Upper lobe of right lung (tissue), 1 donor: ENCODE measurements at regions not wholly inside any gene's neighbourhood (a gene's known extent, or its start where the extent isn't known, plus 50 kb on each side); places are given as distances from the start of the nearest gene placed in this dataset.

ENCODE experiments used
- ATAC-seq: fragments of 200-7000 bp; cut with Tn5 transposase; one replicate; pipeline ENCODE4 v1.9.1; 2020; ENCODE audit warnings: mild to moderate bottlenecking, moderate library complexity
- DNase-seq: peaks from one replicate; pipeline ENCODE4 v3.0.0-alpha.2; 2020
- H3K27ac ChIP-seq: fragments of 200-600 bp; one replicate; pipeline ENCODE4 v1.8.0; 2022
- H3K27me3 ChIP-seq: fragments of 200-600 bp; one replicate; pipeline ENCODE4 v1.8.0; 2022; ENCODE audit warnings: mild to moderate bottlenecking
- H3K36me3 ChIP-seq: fragments of 200-600 bp; one replicate; pipeline ENCODE4 v1.8.0; 2022
- H3K4me1 ChIP-seq: fragments of 200-600 bp; one replicate; pipeline ENCODE4 v1.8.0; 2022
- H3K4me3 ChIP-seq: fragments of 200-600 bp; one replicate; pipeline ENCODE4 v1.8.0; 2022; ENCODE audit warnings: mild to moderate bottlenecking
- H3K9me3 ChIP-seq: fragments of 200-600 bp; one replicate; pipeline ENCODE4 v1.8.0; 2022
- intact Hi-C: fragments of 100-400 bp; cut with DNase I; formaldehyde crosslinking; loops from one replicate; pipeline ENCODE4 v1.11.0; 2022
- TF ChIP-seq, protein P1 (sequence below): fragments of 200-600 bp; IDR thresholded peaks from one replicate; pipeline ENCODE4 v1.8.0; 2022; ENCODE audit warnings: antibody characterized with exemption
- donor health status: DM: no; HTN: yes; CAD: no; lungs with severe emphysema.

- DNase-seq (no peak), ATAC-seq (peak; percentile 24)
- H3K36me3 ChIP-seq: no peaks in the 10 kb centered on the region
- H3K4me1 ChIP-seq: no peaks in the 10 kb centered on the region
- intact Hi-C loops: no loop called here
- H3K4me3 ChIP-seq: peak overlapping the region; percentile 5
- H3K27ac ChIP-seq: no peak overlapping the region
- H3K27me3 ChIP-seq: no peaks in the 10 kb centered on the region
- no peaks in the 10 kb centered on the region for H3K9me3 ChIP-seq
- TF ChIP-seq, protein P1, sequence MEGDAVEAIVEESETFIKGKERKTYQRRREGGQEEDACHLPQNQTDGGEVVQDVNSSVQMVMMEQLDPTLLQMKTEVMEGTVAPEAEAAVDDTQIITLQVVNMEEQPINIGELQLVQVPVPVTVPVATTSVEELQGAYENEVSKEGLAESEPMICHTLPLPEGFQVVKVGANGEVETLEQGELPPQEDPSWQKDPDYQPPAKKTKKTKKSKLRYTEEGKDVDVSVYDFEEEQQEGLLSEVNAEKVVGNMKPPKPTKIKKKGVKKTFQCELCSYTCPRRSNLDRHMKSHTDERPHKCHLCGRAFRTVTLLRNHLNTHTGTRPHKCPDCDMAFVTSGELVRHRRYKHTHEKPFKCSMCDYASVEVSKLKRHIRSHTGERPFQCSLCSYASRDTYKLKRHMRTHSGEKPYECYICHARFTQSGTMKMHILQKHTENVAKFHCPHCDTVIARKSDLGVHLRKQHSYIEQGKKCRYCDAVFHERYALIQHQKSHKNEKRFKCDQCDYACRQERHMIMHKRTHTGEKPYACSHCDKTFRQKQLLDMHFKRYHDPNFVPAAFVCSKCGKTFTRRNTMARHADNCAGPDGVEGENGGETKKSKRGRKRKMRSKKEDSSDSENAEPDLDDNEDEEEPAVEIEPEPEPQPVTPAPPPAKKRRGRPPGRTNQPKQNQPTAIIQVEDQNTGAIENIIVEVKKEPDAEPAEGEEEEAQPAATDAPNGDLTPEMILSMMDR: no peak
Observed at GRCh38 chr18:57930476-57930875, 113.5 kb upstream of the NEDD4L start.

DNA sequence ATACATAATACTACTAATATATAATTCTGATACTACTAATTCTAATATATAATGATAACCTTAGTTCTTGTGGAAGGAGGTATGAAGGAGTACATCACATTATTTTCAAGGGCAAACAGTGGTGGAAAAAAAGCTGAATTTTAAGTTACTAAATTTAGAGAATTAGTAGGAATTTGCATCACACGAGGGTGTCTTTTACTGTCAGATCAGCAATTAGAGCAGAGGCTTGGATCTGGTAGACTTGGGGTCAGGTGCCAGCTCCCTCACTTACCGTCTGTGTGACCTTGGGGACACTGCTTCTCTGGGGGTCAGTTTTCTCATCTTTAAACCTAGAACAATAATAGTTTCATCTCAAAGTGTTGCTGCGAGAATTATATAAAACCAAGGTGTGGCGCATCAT is 114.1 kb upstream of the NEDD4L start:
- intact Hi-C loops: no loop called here
- Histone ChIP-seq H3K4me3 (no peak overlapping the region), H3K4me1 (no peaks in the 10 kb centered on the region), H3K27ac (no peak overlapping the region), H3K36me3 (no peaks in the 10 kb centered on the region), H3K27me3 (no peaks in the 10 kb centered on the region), H3K9me3 (no peaks in the 10 kb centered on the region)
- ATAC-seq: no peak
- TF ChIP-seq, protein P1: no peak
- no peak for DNase-seq

DNA sequence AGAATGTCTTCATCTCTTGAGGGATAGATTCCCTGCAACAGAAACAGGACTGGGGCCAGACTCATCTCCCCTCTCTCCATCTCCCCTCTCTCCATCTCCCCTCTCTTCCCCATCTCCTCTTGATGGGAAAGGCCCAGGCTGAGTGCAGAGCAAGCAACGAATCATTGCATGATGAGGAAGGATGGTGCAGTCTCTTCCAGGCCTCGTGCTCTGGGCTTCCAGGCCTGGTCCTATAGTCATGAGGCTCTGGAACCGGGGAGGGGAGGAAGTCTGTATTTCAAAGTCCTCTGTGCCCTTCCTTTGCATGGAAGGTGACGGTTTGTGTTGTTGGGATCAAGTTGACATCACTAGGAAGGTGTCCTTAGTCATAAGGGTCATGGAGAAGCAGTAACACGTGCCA is 115.6 kb upstream of the NEDD4L start:
- no peaks in the 10 kb centered on the region for H3K9me3 ChIP-seq
- H3K27me3 ChIP-seq: no peaks in the 10 kb centered on the region
- intact Hi-C loops: no loop called here
- ATAC-seq (no peak), DNase-seq (no peak)
- no peaks in the 10 kb centered on the region for H3K36me3 ChIP-seq
- no peak overlapping the region for H3K27ac ChIP-seq
- no peaks in the 10 kb centered on the region for H3K4me1 ChIP-seq
- H3K4me3 ChIP-seq: no peak overlapping the region
- TF ChIP-seq, protein P1: no peak

GRCh38 chr18:57927511-57927910 is 116.5 kb upstream of the NEDD4L start:
- Histone ChIP-seq H3K27ac (no peak overlapping the region), H3K36me3 (no peaks in the 10 kb centered on the region), H3K27me3 (no peaks in the 10 kb centered on the region), H3K4me3 (no peak overlapping the region), H3K4me1 (no peaks in the 10 kb centered on the region), H3K9me3 (no peaks in the 10 kb centered on the region)
- TF ChIP-seq, protein P1: no peak
- ATAC-seq (no peak), DNase-seq (no peak)
- intact Hi-C loops: no loop called here

DNA sequence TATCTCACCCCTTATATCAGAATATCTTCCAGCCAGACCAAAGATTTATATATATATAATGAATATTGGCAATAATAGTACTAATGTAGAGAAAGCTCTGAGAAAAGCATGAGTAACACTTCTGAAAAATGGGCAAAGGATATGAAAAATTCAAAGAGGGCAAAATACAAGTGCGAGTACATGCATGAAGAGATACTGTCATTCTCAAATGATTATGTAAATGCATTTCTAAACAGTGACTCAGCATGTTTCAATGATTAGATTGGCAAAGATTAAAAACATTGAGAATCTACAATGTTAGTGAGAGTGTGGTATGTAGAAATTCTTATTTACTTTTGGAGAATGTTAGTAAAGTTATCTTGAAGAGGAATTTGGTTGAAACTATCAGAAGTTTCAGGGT is 118.3 kb upstream of the NEDD4L start:
- no peaks in the 10 kb centered on the region for H3K4me1 ChIP-seq
- intact Hi-C loops: no loop called here
- no peak overlapping the region for H3K4me3 ChIP-seq
- no peaks in the 10 kb centered on the region for H3K27me3 ChIP-seq
- no peak for ATAC-seq
- H3K27ac ChIP-seq: no peak overlapping the region
- H3K36me3 ChIP-seq: no peaks in the 10 kb centered on the region
- DNase-seq: no peak
- TF ChIP-seq, protein P1: no peak
- no peaks in the 10 kb centered on the region for H3K9me3 ChIP-seq

DNA sequence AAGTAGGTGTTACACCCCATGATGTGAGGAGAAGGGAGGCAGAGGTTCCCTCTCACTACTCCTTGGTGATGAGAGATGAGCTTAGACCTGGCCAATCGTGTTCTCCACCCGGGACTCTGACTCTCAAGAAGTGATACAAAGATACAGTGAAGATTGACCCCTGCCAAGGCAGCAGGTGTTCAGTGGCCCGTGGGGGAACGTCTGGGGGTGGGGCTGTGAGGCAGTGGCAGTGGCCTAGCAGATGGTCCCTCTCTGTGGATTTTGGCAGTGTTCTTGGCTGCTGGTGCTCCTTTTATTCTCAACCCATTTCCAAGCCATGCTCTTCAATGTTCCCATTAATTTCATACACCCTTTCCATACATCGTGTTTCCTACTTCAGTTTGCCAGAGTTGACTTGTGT is 120.4 kb upstream of the NEDD4L start:
- TF ChIP-seq, protein P1: no peak
- ATAC-seq (no peak), DNase-seq (no peak)
- no peak overlapping the region for H3K4me3 ChIP-seq
- no peaks in the 10 kb centered on the region for H3K36me3 ChIP-seq
- intact Hi-C loops: no loop called here
- H3K27ac ChIP-seq: no peak overlapping the region
- no peaks in the 10 kb centered on the region for H3K9me3 ChIP-seq
- H3K4me1 ChIP-seq: no peaks in the 10 kb centered on the region
- no peaks in the 10 kb centered on the region for H3K27me3 ChIP-seq
